ENCODE measurements at regions not wholly inside any gene's neighbourhood (a gene's known extent, or its start where the extent isn't known, plus 50 kb on each side); places are given as distances from the start of the nearest gene placed in this dataset.

DNA sequence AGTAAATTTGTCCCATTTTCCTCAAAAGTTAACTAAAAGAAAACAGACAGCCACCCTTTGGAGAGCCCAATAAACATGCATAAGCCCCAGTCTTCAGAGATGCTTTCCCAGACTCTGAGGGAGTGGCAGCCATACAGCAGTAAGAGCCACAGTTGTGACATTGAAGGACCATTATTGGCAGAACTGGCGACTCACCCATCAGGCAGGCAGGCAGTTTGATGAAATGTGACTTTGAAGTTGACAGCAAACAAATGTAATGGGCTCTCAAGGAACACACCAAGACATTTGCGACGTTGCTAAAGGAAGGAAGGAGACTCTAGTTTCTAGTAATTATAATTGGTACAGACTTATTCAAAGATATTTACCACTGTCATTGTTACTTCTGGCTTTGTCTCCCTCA, 287.5 kb upstream of the PHYHIPL start:
- no peaks in the 10 kb centered on the region; a peak in 1 of 4 replicates for H3K27me3 ChIP-seq (replicated peaks in 1 of 2; ENCODE audit: control insufficient read depth in 2 of 2, insufficient read depth in 2 of 2, low read length in 1 of 2)
- H3K4me2 ChIP-seq (ENCODE audit: control insufficient read depth, insufficient read depth), result no peak overlapping the region
- in situ Hi-C loops (cut with MboI) (no loop called here), intact Hi-C loops (cut with micrococcal nuclease; ENCODE audit: unreplicated experiment) (no loop called here)
- ChIA-PET SMC1A (ENCODE audit: uncharacterized antibody, unreplicated experiment) (no interaction called here), RAD21 (ENCODE audit: unreplicated experiment) (no interaction called here), POLR2A (no interaction called here), CTCF (no interaction called here)
- BruUV-seq (replicated peaks), result no TSS peak
- H3K4me3 ChIP-seq, result no peak overlapping the region
- DNase-seq (ENCODE audit: low read depth, low spot score), result no peak
- 41% methylated on average over 3 of the region's 3 CpGs for WGBS (ENCODE audit: insufficient coverage, insufficient replicate concordance, low lambda C conversion rate, missing lambda C conversion rate)
- H3K79me2 ChIP-seq (ENCODE audit: control insufficient read depth, insufficient read depth, low read length), result no peaks in the 10 kb centered on the region
- no peaks in the 10 kb centered on the region for H3K4me1 ChIP-seq (ENCODE audit: control insufficient read depth, insufficient read depth, low read length)
- no peak overlapping the region for H3K27ac ChIP-seq (ENCODE audit: control insufficient read depth, insufficient read depth)
- H2AFZ ChIP-seq (ENCODE audit: control insufficient read depth, low read depth, low read length), result no peak overlapping the region
- no peaks in the 10 kb centered on the region for H3K36me3 ChIP-seq (ENCODE audit: control insufficient read depth in 2 of 2, insufficient read depth in 2 of 2, low read length in 1 of 2)
- H3K9me3 ChIP-seq (replicated peaks; ENCODE audit: control insufficient read depth, insufficient read depth, low read length), result no peaks in the 10 kb centered on the region
- TF ChIP-seq TBL1XR1 (IDR thresholded peaks at IDR 0.05; ENCODE audit: low read depth, low read length), result no peak
- no peak for TF ChIP-seq IRF4 (IDR thresholded peaks at IDR 0.05; ENCODE audit: low read depth, low read length)
- TF ChIP-seq MTA2 (IDR thresholded peaks at IDR 0.05; ENCODE audit: low read depth), result no peak
- no peak for TF ChIP-seq KLF5 (IDR thresholded peaks at IDR 0.05; ENCODE audit: partially characterized antibody)
- TF ChIP-seq NFYB (IDR thresholded peaks at IDR 0.05; ENCODE audit: insufficient read depth, low read depth, low read length), result no peak
- no peak for TF ChIP-seq POLR2A (IDR thresholded peaks at IDR 0.05; ENCODE audit: low read depth, low read length)
- TF ChIP-seq ESRRA (IDR thresholded peaks at IDR 0.05; ENCODE audit: low read length), result no peak
- TF ChIP-seq SIX5 (IDR thresholded peaks at IDR 0.05; ENCODE audit: low read depth, low read length, severe bottlenecking), result no peak
- TF ChIP-seq EGR1 (IDR thresholded peaks at IDR 0.05; ENCODE audit: borderline replicate concordance in 1 of 2, low read depth in 2 of 2, low read length in 2 of 2), result no peak
- TF ChIP-seq, protein P1, sequence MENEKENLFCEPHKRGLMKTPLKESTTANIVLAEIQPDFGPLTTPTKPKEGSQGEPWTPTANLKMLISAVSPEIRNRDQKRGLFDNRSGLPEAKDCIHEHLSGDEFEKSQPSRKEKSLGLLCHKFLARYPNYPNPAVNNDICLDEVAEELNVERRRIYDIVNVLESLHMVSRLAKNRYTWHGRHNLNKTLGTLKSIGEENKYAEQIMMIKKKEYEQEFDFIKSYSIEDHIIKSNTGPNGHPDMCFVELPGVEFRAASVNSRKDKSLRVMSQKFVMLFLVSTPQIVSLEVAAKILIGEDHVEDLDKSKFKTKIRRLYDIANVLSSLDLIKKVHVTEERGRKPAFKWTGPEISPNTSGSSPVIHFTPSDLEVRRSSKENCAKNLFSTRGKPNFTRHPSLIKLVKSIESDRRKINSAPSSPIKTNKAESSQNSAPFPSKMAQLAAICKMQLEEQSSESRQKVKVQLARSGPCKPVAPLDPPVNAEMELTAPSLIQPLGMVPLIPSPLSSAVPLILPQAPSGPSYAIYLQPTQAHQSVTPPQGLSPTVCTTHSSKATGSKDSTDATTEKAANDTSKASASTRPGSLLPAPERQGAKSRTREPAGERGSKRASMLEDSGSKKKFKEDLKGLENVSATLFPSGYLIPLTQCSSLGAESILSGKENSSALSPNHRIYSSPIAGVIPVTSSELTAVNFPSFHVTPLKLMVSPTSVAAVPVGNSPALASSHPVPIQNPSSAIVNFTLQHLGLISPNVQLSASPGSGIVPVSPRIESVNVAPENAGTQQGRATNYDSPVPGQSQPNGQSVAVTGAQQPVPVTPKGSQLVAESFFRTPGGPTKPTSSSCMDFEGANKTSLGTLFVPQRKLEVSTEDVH (IDR thresholded peaks at IDR 0.05; ENCODE audit: low read depth, partially characterized antibody), result no peak
- no peak for TF ChIP-seq MYB (IDR thresholded peaks at IDR 0.05; ENCODE audit: borderline replicate concordance, low read depth, low read length)
- TF ChIP-seq POU2F2 (IDR thresholded peaks at IDR 0.05; ENCODE audit: borderline replicate concordance, low read depth, low read length), result no peak
- TF ChIP-seq SMAD5 (IDR thresholded peaks at IDR 0.05; ENCODE audit: low read depth), result no peak
- no peak for TF ChIP-seq POLR2AphosphoS2 (IDR thresholded peaks at IDR 0.05; ENCODE audit: low read depth, low read length)
- no peak for TF ChIP-seq DPF2 (IDR thresholded peaks at IDR 0.05)
- TF ChIP-seq ZZZ3 (IDR thresholded peaks at IDR 0.05; ENCODE audit: control insufficient read depth, insufficient read length, low read depth), result no peak
- no peak for TF ChIP-seq RBBP5 (conservative IDR thresholded peaks at IDR 0.05)
- no peak for FAIRE-seq
- no peaks in the 10 kb centered on the region for H4K20me1 ChIP-seq (ENCODE audit: control insufficient read depth, insufficient read depth)
- no peak overlapping the region for H3K9ac ChIP-seq (ENCODE audit: control insufficient read depth, insufficient read depth, low read length)
- ATAC-seq, result no peak

Measured in GM12878 (cell line).